ENCODE measurements at regions not wholly inside any gene's neighbourhood (a gene's known extent, or its start where the extent isn't known, plus 50 kb on each side); places are given as distances from the start of the nearest gene placed in this dataset.
"Not testable (repeated sequence)": the region's sequence is repeated elsewhere in the genome, so short reads cannot be mapped to it uniquely, and the experiment has no call there.

- no peak for DNase-seq
Observed at GRCh38 chr2:2619995-2620394, 288.9 kb upstream of the MYT1L start.

GRCh38 chr2:2614452-2614851 is 283.4 kb upstream of the MYT1L start:
- DNase-seq = no peak

GRCh38 chr2:2613279-2614199 is 282.5 kb upstream of the MYT1L start:
- DNase-seq = peak; percentile 90

- DNase-seq = no peak
Observed at GRCh38 chr2:2610751-2611150, 279.7 kb upstream of the MYT1L start.

GRCh38 chr2:2600366-2600765 is 269.3 kb upstream of the MYT1L start:
- DNase-seq = no peak

- DNase-seq = no peak
Observed at GRCh38 chr2:2599441-2599840, 268.4 kb upstream of the MYT1L start.

- DNase-seq = no peak
Observed at GRCh38 chr2:2597712-2598111, 266.6 kb upstream of the MYT1L start.

GRCh38 chr2:2591542-2591940 is 260.5 kb upstream of the MYT1L start:
- DNase-seq = no peak

- DNase-seq = no peak
Observed at GRCh38 chr2:2590841-2591541, 259.9 kb upstream of the MYT1L start.

- no peak for DNase-seq
Observed at GRCh38 chr2:2590141-2590540, 259.1 kb upstream of the MYT1L start.

- DNase-seq = no peak
Observed at GRCh38 chr2:2588777-2589176, 257.7 kb upstream of the MYT1L start.

- DNase-seq = no peak
Observed at GRCh38 chr2:2587354-2587753, 256.3 kb upstream of the MYT1L start.

GRCh38 chr2:2586931-2587330 is 255.9 kb upstream of the MYT1L start:
- DNase-seq = no peak

GRCh38 chr2:2586068-2586776 is 255.1 kb upstream of the MYT1L start:
- no peak for DNase-seq

- no peak for DNase-seq
Observed at GRCh38 chr2:2582998-2583545, 252.0 kb upstream of the MYT1L start.

- no peak for DNase-seq
Observed at GRCh38 chr2:2581331-2582159, 250.5 kb upstream of the MYT1L start.

- DNase-seq = not testable (repeated sequence)
Observed at GRCh38 chr2:2580841-2581240, 249.8 kb upstream of the MYT1L start.

GRCh38 chr2:2580341-2580740 is 249.3 kb upstream of the MYT1L start:
- no peak for DNase-seq

- DNase-seq = no peak
Observed at GRCh38 chr2:2579814-2580213, 248.7 kb upstream of the MYT1L start.

- DNase-seq = no peak
Observed at GRCh38 chr2:2577407-2577831, 246.3 kb upstream of the MYT1L start.

GRCh38 chr2:2575870-2576386 is 244.9 kb upstream of the MYT1L start:
- DNase-seq = no peak

- DNase-seq = no peak
Observed at GRCh38 chr2:2575181-2575577, 244.1 kb upstream of the MYT1L start.
